Islet precursor cell (in vitro differentiated cells): ENCODE measurements at regions not wholly inside any gene's neighbourhood (a gene's known extent, or its start where the extent isn't known, plus 50 kb on each side); places are given as distances from the start of the nearest gene placed in this dataset.
"Not testable (repeated sequence)": the region's sequence is repeated elsewhere in the genome, so short reads cannot be mapped to it uniquely, and the experiment has no call there.

ENCODE experiments used
- DNase-seq: peaks from one replicate; pipeline ENCODE4 v3.0.0-alpha.2; 2018

- no peak for DNase-seq
These were observed 89.8 kb upstream of the FIBIN start for GRCh38 chr11:26904132-26904531.

DNA sequence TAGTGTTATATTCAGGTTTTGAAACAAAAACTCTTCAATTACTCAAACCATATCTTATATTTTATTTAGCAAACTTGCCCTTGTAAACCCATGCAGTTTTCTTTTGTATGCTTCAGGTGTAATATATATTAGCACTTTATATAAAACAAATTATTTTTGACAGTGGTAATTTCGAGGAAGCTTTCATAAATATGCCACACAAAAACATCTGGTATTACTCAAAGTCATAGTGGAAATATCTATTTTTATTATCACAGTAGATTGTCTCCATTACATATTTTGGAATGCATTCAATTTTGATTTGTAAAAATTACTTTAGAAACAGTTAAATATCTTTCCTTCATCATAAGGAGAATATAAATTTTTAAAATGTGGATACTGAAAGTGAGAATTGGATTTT lies 89.1 kb upstream of the FIBIN start:
- no peak for DNase-seq

GRCh38 chr11:26905368-26905767 lies 88.5 kb upstream of the FIBIN start:
- peak; percentile 50 for DNase-seq

- DNase-seq = no peak
These were observed 84.4 kb upstream of the FIBIN start for GRCh38 chr11:26909515-26909914.

GRCh38 chr11:26909991-26910591 lies 83.8 kb upstream of the FIBIN start:
- DNase-seq = no peak

GRCh38 chr11:26914968-26915367 lies 78.9 kb upstream of the FIBIN start:
- no peak for DNase-seq

- DNase-seq = no peak
These were observed 77.1 kb upstream of the FIBIN start for GRCh38 chr11:26916805-26917204.

DNA sequence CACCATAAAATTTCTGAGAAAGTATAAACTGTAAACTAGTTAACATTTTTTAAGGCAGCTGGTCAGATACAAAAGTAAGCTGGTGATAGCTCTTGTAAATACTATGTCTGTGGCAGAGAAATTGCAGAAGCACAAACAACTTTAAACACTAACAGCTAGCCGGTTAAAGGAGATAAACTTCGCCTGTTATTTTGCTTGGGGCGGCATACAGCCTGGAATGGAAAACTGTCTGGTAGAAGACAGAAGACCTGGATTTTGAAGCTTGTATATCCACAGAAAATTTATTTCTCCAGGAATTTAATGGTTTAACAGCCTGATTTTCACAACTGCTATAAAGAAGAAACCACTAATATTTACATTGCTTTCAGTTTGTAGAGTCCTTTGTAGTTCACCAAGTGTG lies 65.3 kb upstream of the FIBIN start:
- DNase-seq = no peak

DNA sequence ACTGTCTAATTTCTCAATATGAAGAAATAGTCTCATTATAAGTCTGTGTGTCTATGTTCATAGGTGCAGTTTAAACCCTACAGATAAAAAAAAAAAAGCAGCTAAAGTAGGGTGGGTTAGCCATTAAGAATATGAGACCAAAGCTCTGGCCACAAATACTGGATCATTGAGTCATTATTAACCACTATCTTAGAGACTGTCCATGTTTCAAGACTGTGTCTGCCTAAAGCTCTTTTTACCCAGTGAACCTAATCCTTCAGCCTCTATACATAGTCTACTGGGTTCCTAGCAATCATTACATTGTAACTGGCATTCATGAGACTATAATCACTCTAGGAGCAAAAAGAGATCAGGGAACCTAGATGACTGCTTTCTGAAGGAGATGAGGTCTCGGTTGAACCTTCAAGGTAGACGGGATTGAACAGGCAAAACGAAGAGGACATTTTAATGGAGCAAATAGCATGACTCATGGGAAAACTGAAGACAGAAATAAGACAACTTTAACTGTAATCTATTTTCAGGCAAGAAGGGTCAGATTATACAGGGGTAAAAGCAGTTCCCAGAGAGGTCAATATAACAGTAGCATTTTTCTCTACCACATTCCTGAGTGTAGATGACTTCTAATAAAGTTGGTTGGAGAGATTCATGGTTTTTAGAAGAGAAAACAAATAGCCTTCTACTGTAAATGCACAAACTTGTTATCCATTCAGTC lies 64.0 kb upstream of the FIBIN start:
- no peak for DNase-seq

- no peak for DNase-seq
These were observed 63.2 kb upstream of the FIBIN start for GRCh38 chr11:26930518-26931247.

GRCh38 chr11:26931248-26931631 lies 62.7 kb upstream of the FIBIN start:
- DNase-seq = no peak

- no peak for DNase-seq
These were observed 62.0 kb upstream of the FIBIN start for GRCh38 chr11:26931881-26932280.

GRCh38 chr11:26936109-26936508 lies 57.8 kb upstream of the FIBIN start:
- no peak for DNase-seq

GRCh38 chr11:26937386-26937785 lies 56.5 kb upstream of the FIBIN start:
- DNase-seq = no peak

GRCh38 chr11:26940501-26940900 lies 53.4 kb upstream of the FIBIN start:
- DNase-seq = not testable (repeated sequence)

DNA sequence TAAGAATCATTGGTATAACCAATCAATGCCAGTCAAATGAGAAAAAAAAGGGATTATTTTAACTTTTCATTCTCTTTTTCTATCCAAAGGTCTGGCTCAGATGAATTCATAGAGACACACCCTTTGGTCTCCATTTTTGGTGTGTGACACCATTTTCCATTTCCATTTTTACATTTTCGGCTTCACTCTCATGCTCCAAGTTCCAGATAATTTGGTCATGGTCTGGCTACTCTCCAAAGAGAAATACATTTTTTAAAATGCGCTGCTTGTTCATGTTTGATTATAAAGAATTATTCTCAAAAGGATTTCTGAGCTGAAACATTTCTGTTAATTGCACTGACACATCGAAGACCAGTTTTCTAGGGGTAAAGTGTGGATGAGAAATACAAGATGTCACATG lies 51.6 kb upstream of the FIBIN start:
- no peak for DNase-seq

GRCh38 chr11:26943636-26944035 lies 50.3 kb upstream of the FIBIN start:
- no peak for DNase-seq
